GM21576 (cell line): ENCODE measurements at regions not wholly inside any gene's neighbourhood (a gene's known extent, or its start where the extent isn't known, plus 50 kb on each side); places are given as distances from the start of the nearest gene placed in this dataset.

Experiments
- ATAC-seq: cut with Tn5 transposase; IDR thresholded peaks from one replicate; pipeline ENCODE4 v1.9.1; 2021; ENCODE audit warnings: mild to moderate bottlenecking, moderate library complexity; ENCODE audit not compliant: unreplicated experiment

DNA sequence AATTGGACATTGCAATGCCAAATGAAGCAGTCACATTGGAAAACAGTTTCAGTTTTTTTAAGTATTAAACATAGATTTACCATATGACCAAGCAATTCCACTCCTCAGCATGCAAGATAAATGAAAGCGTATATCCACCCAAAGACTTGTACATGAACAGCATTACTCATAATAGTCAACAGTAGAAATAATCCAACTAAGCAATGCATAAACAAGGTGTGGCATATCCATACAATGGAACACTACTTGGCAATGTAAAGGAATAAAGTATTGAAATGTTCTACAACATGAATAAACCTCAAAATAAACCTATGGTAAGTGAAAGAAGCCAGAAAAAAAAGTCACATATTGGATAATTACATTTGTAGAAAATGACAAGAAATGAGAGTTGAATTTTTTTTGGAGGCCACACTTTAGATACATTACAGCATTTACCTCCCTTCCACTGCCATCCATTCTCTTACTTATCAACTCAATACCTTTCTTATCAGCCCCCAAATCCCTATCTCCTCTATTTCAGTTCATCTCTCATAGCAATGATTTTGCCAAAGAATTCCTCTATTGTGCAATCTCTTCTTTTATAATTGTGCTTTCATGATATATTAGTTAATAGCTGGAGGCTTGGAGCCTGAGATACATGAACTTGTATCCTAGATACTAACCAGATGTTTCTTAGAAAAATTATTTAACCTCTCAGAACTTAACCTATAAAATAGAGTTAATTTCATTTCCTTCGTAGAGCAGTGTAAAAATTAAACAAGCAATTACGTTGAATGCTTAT lies 414.2 kb upstream of the C1orf87 start:
- no peak for ATAC-seq

DNA sequence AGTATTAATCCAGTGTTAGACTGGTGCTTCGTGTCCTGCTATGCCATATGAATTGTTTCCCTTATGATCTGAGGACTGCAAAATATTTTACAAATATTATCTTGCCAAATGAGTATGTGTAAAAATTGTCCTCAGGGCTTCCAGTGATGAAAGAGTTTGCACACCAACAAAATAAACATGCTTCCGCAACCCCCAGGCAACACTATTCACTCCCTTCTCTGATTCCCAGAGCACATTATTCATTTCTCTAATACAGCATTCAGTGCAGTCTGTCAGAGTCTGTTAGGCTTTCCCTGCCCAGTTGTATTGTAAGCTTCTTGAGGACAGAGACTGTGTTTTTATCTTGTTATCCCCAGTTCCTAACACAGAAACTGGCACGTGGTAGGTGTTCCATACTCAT lies 409.9 kb upstream of the C1orf87 start:
- ATAC-seq: no peak

DNA sequence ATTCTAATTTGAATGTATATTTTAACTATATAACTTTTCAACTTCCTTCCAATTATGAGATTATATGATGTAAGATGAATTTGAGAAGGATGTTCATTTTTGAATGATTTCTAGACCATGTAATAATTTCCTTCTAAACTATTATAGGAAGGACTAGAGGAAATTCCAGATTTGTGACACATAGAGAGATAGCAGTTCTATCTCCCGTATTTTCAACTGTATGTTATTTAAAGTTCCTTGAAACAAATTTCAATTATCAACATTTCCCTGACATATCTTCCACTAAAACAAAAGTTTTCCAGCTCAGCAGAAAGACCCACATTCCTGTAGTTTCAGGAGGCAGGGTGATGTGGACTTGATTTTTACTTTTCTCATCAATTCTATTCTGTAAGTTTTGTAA lies 396.7 kb upstream of the C1orf87 start:
- ATAC-seq: no peak

DNA sequence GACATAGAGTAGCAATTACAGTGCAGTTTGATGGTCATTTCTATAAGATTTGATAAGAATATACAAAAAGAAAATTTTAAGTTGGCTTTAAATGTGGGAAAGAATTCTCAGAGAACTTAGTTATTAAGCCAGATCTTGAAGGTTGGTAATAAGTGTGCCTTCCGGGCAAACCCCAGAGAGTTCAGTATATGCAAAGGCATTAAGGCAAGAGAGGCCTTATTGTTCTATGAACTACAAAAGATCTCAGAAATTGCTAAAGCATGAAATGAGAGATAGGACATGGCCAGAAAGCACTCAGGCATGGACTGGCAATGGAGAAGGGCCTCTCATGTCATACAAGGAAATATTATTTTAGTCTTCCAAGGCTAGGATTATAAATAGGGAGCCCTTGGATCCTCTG lies 390.2 kb upstream of the C1orf87 start:
- no peak for ATAC-seq

DNA sequence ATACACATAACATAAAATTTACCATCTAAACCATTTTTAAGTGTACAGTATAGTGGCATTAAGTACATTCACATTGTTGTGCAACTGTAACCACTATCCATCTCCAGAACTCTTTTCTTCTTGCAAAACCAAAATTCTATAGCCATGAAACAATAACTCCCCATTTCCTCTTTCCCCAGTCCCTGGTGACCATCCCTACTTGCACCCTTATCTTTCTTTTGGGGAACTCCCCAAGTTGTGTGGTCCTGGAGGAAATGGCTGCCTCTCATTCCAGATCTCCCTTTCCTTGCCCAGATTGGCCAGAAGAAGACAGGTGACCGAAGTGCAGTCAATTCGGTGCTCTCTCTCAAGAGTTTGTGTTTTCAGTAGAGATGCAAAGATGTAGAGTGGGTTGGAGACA lies 389.6 kb upstream of the C1orf87 start:
- no peak for ATAC-seq

DNA sequence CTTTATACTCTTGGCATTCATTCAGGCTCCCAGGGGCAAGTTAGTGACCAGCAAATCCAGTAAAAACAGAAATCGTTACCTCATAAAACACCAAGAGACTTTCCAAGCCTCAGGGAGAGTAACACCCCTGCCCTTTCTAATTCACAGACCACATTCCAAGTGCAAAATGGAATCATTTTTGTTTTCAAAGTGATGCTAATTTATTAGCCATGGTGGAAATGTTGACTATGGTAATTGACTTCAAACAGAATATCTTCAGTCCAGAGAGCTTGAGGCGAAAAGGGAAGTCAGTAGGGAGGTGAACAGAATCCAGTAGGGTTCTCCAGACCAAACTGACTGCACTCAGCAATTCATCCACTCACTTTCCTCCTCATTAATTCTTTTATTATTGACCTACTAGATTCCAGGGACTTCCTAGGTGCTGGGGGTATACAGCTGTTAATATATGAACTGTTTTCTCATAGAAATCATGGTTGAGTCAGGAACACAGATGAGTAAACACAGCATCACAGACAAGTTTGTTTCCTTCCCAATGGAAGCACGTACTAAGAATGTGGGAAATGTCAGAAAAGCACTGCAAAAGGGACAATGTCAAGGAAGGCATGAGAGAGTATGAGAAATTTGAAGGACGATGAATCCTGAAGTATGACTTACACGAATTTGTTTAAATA lies 388.5 kb upstream of the C1orf87 start:
- no peak for ATAC-seq

DNA sequence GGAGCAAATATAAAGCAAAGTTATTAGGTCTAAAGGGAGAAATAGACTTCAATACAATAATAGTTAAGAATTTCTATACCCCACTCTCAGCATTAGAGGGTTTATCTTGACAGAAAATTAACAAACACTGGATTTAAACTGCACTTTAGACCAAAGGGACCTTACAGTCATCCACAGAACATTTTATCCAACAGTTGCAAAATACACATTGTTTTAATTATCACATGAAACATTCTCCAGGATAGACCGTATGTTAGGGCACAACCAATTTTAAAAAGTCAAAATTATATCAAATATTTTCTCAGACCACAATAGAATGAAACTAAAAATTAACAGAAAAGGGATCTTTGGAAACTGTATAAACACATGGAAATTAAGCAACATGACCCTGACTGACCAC lies 384.5 kb upstream of the C1orf87 start:
- ATAC-seq: no peak

DNA sequence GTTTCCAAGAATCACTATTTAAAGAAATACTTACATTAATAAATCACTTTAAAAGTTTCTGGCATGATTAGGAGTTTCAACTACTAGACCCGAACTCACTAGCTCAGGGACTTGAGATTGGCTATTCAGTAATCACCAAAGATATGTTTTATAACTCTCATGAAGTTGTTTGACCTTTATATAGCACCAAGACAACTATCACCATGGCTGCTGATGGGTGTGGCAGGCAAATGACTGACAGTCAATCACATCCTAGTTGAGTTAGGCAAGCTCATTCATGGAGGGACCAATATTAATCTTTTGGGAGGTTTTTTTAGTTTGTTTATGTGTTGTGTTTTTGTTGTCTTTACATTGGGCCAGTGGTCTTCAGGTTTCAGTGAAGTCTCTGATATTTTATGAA lies 376.3 kb upstream of the C1orf87 start:
- no peak for ATAC-seq

DNA sequence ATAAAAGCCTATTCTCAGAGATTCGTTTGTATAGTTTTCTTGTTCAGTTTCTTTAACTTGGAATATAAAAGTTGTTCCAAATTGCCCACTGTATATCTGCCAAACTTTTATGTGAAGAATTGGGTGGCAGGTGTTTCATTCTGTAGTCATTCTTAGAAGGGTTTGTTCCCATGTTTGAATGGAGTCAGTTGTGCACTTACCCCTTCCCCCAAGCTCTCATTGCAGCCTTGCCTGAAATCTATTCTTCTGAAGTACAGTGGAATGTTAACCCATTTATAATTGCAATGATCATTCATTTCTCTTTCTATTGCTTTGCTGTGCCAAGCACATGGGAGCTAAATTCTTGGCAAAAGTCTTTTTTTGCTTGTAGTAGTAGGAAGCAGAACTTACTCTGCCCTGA lies 375.3 kb upstream of the C1orf87 start:
- ATAC-seq: no peak

DNA sequence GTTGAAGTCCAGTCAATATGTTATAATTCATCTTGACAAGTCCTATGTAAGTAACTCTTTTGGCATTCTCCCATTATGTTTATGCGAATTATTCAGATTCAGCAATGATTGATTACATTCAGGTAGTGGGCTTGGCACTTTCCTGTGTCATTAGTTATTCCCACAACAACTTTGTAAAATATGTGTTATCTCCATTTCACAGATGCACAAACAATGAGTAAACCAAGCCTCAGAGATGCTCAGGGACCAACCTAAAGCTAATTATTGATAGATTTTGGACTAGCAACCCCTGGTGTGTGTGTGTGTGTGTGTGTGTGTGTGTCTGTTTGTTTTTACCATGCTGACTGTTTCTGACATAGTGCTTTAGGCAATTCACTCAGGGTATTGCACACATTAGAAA lies 371.1 kb upstream of the C1orf87 start:
- ATAC-seq: no peak

DNA sequence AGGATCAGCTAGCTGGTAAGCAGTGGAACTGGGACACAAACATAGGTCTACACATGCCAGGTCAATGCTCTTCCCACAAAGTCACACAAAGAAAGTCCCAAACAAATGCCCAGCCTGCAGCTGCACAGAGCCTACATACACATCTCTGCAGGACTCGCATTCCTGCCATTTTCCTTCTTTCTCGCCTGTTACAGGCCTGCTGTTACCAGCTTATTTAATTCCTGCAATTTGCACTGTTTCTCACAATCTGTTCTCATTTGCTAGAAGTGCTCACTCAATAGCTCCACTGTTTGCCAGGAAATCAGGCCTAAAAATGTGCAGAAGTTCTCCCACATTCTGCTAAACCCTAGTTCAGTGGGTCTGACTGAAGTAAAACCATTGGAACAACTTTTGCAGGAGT lies 362.6 kb upstream of the C1orf87 start:
- no peak for ATAC-seq

DNA sequence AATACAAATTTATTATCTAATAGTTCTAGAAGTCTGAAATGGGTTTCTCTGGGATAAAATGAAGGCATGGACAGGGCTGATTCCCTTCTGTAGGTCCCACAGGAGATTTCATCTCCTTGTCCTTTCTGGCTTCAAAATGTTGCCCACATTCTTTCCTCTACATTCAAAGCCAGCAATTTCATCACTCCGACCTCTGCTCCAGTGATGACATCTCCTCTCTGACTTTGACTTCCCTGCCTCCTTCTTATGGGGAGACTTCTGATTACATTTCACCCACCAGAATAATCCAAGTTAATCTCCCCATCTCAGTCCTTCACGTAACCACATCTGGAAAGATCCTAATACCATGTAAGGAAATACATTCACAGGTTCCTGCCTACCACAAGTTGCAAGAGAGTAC lies 358.0 kb upstream of the C1orf87 start:
- ATAC-seq: no peak

DNA sequence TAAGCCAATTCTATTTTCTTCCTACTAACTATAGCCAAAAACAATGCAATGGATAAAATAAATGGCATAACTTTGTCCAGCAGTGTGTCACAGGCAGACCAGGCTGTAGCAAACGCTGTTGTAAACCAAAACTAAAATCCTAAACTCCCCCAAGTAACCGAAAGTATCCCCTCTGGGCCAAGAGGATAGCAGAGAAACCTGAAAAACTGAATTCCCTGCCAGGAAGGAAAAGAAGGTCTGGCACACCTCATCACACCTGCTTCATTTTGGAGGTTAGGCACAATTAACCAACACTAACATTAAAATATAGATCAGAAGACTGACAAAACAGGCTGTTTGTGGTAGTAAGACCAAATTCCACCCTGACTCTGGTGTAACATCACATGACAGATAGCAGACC lies 356.8 kb upstream of the C1orf87 start:
- ATAC-seq: no peak

DNA sequence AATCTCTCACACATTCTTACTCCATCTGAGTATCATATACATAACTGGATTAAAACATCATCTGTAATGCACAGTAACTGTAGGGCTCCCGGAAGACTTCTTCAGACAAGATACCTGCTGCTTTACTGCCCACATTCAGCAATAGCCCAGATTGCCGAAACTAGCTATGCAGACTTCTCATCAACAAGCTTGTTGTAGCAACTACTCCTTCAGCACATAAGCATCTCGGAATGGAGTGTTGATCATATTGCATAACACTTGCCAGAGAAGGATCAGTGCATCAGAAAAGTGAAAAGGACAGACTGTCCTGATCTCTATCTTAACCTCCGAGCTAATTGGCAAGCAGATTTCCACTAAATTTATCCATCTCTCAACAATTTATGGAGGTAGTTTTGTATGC lies 354.6 kb upstream of the C1orf87 start:
- no peak for ATAC-seq

DNA sequence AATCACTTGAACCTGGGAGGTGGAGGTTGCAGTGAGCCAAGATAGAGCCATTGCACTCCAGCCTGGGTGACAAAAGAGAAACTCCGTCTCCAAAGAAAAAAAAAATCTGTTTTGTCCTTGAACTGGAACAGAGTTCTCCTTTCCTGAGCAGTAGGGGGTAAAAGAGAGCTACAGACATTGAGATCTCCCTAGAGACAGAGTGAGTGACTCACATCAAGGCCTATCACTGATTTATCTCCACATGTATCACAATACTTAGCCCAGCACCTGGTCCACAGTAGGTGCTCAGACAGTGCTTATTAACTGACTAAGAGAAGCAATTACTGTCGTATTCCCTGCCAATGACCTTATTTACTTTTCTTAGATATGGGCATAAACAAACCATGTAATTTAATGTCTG lies 354.1 kb upstream of the C1orf87 start:
- no peak for ATAC-seq

DNA sequence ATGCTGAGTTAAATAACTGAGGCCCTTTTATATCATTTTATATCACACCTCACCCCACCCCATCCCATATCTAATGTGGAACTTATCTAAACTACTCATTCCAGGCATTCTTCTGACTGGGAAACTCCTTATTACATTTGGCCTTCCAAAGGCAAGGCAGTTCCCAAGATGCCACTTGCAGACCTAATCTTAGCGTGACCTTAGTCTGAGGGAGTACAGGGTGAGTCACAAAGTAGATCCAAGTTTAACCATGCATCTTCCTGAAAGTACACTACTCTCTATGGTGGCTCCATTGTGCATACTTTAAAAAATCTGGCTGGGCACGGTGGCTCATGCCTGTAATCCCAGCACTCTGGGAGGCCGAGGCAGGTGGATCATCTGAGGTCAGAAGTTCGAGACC lies 353.6 kb upstream of the C1orf87 start:
- no peak for ATAC-seq

DNA sequence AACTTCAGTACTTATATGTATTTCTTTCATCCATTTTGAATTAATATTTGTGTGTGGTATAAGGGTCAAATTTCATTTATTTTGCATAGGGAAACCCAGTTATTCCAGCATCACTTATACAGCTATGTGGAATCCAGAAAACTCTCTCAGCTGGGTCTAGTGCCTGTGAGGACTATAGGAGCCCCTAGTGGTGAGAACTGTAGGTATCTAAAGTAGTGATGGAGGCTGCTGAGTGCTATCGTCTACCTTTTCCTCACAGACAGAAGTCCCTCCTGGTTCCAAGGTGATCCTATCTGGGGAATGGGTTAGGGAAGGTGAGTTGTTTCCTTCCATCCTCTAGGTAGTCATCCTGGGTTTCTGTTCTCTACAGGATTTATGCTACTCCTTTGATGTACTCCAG lies 352.0 kb upstream of the C1orf87 start:
- ATAC-seq: no peak

DNA sequence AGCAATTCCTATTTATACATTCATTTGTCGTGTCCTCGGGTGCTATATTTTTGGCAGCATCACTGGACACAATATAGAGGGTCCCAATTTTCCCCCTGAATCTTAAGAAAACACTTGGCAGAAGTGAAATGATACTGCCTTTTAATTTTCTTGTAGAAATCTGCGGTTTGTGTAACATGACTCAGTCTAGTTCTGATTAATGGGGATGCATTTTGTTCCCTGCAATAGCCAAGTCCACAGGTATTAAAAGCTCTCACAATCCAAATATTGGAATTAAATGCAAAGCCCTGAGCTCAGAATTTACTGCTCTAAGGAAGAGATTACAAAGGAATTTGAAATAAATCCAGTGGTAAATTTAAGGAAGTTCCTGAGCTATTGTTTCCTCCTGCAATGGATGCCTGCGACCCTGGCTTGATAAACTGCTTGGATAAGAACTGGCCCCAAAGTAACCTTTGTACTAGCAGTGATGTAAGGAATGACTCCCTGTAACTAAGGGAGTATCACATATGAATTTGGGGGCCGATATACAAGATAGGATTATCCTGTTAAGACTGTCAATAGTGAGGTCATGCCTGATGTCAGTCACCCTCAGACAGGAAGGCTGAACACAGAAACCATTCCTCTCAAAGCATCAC lies 349.7 kb upstream of the C1orf87 start:
- no peak for ATAC-seq

DNA sequence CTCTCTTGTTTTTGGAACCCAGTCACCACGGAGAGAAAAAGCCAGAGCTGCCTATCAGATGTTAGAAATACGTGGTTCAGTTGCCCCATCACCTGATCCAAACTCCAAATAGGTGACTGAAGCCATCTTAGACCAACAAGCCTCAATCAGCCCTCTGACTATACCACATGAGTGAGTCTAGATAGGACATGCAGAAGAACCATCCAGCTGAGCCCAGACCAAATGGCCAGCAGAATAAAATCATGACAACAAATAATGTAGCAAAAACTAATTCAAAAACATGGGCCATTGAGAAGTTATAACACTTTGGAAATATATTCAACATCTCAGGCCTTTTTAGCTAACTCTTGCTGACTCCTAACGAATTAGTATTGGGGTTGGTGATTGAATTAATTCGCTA lies 348.4 kb upstream of the C1orf87 start:
- no peak for ATAC-seq

DNA sequence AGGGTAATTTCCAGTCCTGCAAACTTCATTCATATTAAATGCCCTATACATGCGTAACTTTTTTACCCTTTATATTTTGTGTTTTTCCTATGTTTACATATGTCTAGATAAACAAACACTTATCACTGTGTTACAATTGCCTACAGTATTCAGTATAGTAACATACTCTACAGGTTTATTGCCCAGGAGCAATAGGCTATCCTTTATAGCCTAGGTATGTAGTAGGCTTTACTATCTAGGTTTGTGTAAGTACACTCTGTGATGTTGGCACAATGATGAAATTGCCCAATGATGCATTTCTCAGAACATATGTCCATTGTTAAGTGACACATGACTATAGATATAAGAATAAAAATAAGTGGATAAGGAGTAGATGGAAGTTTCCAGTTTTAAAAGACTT lies 345.5 kb upstream of the C1orf87 start:
- ATAC-seq: no peak

DNA sequence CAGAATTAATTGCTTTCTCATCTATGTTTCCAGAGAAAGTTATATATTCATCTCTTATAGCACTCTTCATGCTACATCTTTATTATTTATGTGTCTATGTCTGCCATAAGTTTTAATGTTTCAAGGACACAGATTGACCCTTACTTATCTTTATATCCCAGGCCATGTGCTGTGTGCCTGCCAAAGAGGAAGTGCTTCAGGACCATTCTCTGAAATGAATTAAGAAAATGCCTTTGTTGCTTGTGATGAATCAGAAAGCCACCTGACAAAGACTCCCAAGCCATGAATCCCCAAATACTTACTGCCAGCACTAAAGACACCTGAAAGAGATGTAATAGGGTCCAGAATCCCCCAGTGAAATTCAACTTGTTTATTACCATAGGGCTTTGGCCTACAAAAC lies 342.1 kb upstream of the C1orf87 start:
- ATAC-seq: no peak

DNA sequence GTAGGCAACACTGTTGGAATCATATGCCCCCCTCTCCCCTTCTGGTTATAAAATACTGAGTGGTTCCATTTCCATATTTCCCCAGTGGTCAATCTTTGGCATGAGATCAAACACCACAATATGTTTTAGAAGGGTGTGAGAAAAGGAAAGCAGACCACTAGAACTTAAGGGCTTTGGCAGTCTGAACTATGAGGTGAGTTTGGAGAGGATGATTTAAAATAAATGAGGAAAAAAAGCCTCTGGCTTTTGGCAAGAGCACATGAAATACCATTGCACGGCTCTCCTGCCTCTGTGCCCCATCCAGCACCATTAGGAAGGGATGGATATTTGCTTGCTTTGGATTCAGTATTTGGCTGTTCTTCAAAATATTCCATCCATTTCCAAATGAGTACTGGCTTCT lies 339.5 kb upstream of the C1orf87 start:
- no peak for ATAC-seq
